ENCODE measurements at regions not wholly inside any gene's neighbourhood (a gene's known extent, or its start where the extent isn't known, plus 50 kb on each side); places are given as distances from the start of the nearest gene placed in this dataset.

DNA sequence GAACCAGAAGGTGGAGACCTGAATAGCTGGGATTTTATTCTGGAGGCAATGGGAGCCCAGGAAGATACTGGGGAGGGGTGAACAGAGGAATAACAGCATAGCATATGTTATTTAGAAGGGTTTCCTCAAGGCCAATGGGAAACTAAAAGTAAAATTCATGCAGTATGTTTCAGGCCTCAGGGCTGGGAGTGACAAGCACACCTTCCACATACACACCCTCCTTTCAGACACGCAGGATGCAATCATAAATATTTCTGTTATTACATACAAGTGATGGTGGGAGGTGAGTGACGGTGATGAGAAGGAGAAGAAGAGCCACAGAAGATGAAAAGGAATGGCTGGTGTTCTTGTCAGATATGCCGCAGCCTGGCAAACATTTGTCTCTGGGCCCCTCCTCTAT, 106.1 kb upstream of the FLRT2 start:
- Histone ChIP-seq H3K4me3 (replicated peaks; ENCODE audit: low read depth, low read length) (no peak overlapping the region), H3K36me3 (ENCODE audit: control insufficient read depth, insufficient read depth, low read length) (no peaks in the 10 kb centered on the region), H3K27me3 (replicated peaks; ENCODE audit: control insufficient read depth, insufficient read depth, low read length) (no peaks in the 10 kb centered on the region)
- TF ChIP-seq, protein P1, sequence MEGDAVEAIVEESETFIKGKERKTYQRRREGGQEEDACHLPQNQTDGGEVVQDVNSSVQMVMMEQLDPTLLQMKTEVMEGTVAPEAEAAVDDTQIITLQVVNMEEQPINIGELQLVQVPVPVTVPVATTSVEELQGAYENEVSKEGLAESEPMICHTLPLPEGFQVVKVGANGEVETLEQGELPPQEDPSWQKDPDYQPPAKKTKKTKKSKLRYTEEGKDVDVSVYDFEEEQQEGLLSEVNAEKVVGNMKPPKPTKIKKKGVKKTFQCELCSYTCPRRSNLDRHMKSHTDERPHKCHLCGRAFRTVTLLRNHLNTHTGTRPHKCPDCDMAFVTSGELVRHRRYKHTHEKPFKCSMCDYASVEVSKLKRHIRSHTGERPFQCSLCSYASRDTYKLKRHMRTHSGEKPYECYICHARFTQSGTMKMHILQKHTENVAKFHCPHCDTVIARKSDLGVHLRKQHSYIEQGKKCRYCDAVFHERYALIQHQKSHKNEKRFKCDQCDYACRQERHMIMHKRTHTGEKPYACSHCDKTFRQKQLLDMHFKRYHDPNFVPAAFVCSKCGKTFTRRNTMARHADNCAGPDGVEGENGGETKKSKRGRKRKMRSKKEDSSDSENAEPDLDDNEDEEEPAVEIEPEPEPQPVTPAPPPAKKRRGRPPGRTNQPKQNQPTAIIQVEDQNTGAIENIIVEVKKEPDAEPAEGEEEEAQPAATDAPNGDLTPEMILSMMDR (IDR thresholded peaks at IDR 0.05; ENCODE audit: insufficient read depth, low read length, poor library complexity, severe bottlenecking): no peak
- no peak for DNase-seq (ENCODE audit: extremely low read depth, insufficient read length)

GRCh38 chr14:85425507-85425906, 104.4 kb upstream of the FLRT2 start:
- no peaks in the 10 kb centered on the region for H3K27me3 ChIP-seq (replicated peaks; ENCODE audit: control insufficient read depth, insufficient read depth, low read length)
- DNase-seq (ENCODE audit: extremely low read depth, insufficient read length): no peak
- TF ChIP-seq, protein P1 (IDR thresholded peaks at IDR 0.05; ENCODE audit: insufficient read depth, low read length, poor library complexity, severe bottlenecking): no peak
- no peak overlapping the region for H3K4me3 ChIP-seq (replicated peaks; ENCODE audit: low read depth, low read length)
- no peaks in the 10 kb centered on the region for H3K36me3 ChIP-seq (ENCODE audit: control insufficient read depth, insufficient read depth, low read length)

DNA sequence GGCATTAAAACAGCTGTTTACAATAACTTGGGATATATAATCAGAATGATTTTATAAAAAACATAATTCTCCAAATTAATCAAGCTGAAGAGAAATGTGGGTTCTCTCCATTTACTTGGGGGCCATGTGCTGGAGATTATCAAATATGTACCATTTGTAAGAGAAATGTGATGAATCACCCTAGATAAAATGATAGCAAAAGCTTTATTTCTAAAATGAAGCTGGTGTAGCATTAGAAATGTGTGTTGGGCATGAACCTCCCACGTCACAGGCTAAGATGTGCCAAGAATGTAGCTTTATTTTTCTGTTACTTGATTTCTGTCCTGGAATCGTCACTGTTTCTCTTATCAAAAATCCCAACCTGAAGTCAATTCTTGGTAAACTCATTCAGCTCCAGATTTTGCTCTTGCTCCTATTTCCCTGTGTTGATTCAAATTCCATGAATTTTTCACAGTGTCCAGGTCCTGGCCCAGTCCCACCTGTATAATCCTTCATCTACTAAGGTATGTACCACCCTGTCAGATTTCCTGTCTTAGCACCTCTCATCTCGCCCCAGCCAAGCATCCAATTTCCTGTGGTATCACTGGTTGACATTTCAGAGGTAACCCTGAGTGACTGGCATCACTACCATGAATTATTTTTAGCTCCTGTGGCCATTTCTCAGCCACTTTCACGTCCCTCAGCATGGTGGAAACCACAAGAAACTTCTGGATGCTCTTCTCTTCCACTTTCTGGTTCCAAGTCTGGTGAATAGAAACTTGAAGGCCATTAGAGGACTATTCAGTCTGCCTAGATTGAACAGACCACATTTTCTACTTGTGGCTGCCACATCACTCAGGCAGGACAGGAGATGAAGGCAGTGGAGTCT, 103.6 kb upstream of the FLRT2 start:
- TF ChIP-seq, protein P1 (IDR thresholded peaks at IDR 0.05; ENCODE audit: insufficient read depth, low read length, poor library complexity, severe bottlenecking): no peak
- no peak for DNase-seq (ENCODE audit: extremely low read depth, insufficient read length)
- H3K4me3 ChIP-seq (replicated peaks; ENCODE audit: low read depth, low read length): no peak overlapping the region
- no peaks in the 10 kb centered on the region for H3K27me3 ChIP-seq (replicated peaks; ENCODE audit: control insufficient read depth, insufficient read depth, low read length)
- H3K36me3 ChIP-seq (ENCODE audit: control insufficient read depth, insufficient read depth, low read length): no peaks in the 10 kb centered on the region

DNA sequence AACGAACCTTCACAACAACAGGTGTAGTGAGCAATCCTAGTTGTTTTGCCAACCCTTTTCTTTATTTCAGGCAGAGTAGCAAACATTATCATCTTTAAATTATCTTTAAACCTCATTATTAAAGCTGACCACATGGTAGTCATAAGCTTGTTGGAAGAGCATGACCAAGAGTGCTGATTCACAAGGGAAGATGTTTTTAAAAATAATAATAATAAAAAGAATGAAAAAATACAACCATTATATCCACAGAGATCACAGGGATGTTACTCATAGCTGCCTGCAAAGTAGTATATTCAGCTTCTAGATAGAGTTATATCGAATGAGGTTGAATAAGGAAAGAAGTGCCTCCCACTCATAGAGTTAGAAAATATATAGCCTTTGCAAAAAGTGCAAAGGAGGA, 101.0 kb upstream of the FLRT2 start:
- no peak overlapping the region for H3K4me3 ChIP-seq (replicated peaks; ENCODE audit: low read depth, low read length)
- H3K36me3 ChIP-seq (ENCODE audit: control insufficient read depth, insufficient read depth, low read length): no peaks in the 10 kb centered on the region
- H3K27me3 ChIP-seq (replicated peaks; ENCODE audit: control insufficient read depth, insufficient read depth, low read length): no peaks in the 10 kb centered on the region
- TF ChIP-seq, protein P1 (IDR thresholded peaks at IDR 0.05; ENCODE audit: insufficient read depth, low read length, poor library complexity, severe bottlenecking): no peak
- DNase-seq (ENCODE audit: extremely low read depth, insufficient read length): no peak

- H3K27me3 ChIP-seq (replicated peaks; ENCODE audit: control insufficient read depth, insufficient read depth, low read length): no peaks in the 10 kb centered on the region
- no peak for DNase-seq (ENCODE audit: extremely low read depth, insufficient read length)
- H3K36me3 ChIP-seq (ENCODE audit: control insufficient read depth, insufficient read depth, low read length): no peaks in the 10 kb centered on the region
- TF ChIP-seq, protein P1 (IDR thresholded peaks at IDR 0.05; ENCODE audit: insufficient read depth, low read length, poor library complexity, severe bottlenecking): no peak
- H3K4me3 ChIP-seq (replicated peaks; ENCODE audit: low read depth, low read length): no peak overlapping the region
These were observed 92.8 kb upstream of the FLRT2 start for GRCh38 chr14:85437148-85437547.
